A673 (cell line): ENCODE measurements at regions not wholly inside any gene's neighbourhood (a gene's known extent, or its start where the extent isn't known, plus 50 kb on each side); places are given as distances from the start of the nearest gene placed in this dataset.

Experiments
- EZH2 ChIP-seq: fragments of 200-600 bp; sonication (generic); IDR thresholded peaks from 2 replicates; pipeline ENCODE4 v1.6.1; 2017; ENCODE audit warnings: borderline replicate concordance, low read depth, mild to moderate bottlenecking, mixed read lengths, antibody characterized with exemption, low read length; ENCODE audit not compliant: poor library complexity, severe bottlenecking
- TF ChIP-seq, protein P1 (sequence below): fragments of 300-800, 200-600 bp; sonication (generic); conservative IDR thresholded peaks from 2 replicates; pipeline ENCODE4 v1.5.1; 2017; ENCODE audit warnings: low read depth, mild to moderate bottlenecking, antibody characterized with exemption, low read length, moderate library complexity, mixed read lengths

DNA sequence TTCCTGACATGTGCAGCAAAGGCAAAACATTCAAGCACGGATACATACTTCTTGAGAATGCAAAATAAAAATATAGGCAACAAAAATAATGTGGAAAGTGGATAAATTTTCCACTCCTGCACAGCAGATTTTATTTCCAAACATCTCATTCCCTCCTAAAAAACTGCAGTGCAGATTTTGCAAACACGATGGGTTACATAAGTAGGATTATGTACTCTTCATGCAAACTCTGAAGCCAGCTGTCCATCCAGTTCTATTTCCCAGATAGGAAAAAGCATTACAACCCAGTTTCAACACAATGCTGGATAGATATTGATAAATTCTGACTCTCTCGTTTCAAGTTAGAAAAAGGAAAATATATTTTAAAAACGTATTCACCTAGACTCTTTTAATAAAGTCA is 52.7 kb upstream of the CCNG1 start:
- TF ChIP-seq, protein P1, sequence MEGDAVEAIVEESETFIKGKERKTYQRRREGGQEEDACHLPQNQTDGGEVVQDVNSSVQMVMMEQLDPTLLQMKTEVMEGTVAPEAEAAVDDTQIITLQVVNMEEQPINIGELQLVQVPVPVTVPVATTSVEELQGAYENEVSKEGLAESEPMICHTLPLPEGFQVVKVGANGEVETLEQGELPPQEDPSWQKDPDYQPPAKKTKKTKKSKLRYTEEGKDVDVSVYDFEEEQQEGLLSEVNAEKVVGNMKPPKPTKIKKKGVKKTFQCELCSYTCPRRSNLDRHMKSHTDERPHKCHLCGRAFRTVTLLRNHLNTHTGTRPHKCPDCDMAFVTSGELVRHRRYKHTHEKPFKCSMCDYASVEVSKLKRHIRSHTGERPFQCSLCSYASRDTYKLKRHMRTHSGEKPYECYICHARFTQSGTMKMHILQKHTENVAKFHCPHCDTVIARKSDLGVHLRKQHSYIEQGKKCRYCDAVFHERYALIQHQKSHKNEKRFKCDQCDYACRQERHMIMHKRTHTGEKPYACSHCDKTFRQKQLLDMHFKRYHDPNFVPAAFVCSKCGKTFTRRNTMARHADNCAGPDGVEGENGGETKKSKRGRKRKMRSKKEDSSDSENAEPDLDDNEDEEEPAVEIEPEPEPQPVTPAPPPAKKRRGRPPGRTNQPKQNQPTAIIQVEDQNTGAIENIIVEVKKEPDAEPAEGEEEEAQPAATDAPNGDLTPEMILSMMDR, result no peak
- TF ChIP-seq EZH2, result no peak
